Suprapubic skin (tissue), 4 donors: ENCODE measurements at regions not wholly inside any gene's neighbourhood (a gene's known extent, or its start where the extent isn't known, plus 50 kb on each side); places are given as distances from the start of the nearest gene placed in this dataset.

Experiments used
- CTCF ChIP-seq, 2 donors: fragments of 200-600 bp in 1 of 2; fragments of 450-650 bp in 1 of 2; sonication (generic) in 1 of 2; IDR thresholded peaks; one replicate each; pipeline ENCODE4 v1.5.1; 2016 to 2019; ENCODE audit warnings: antibody characterized with exemption in 2 of 2, mild to moderate bottlenecking in 1 of 2, moderate library complexity in 1 of 2
- EP300 ChIP-seq: sonication (generic); formaldehyde crosslinking; IDR thresholded peaks from one replicate; pipeline ENCODE4 v1.6.1; 2017; ENCODE audit warnings: antibody characterized with exemption
- POLR2A ChIP-seq, 2 donors: fragments of 450-650 bp; IDR thresholded peaks; one replicate each; pipeline ENCODE4 v1.6.1; 2017; ENCODE audit warnings: antibody characterized with exemption in 2 of 2, mild to moderate bottlenecking in 2 of 2, moderate library complexity in 2 of 2
- POLR2AphosphoS5 ChIP-seq, 3 donors: sonication (generic); formaldehyde crosslinking; IDR thresholded peaks; one replicate each; pipeline ENCODE4 v1.6.1; 2017; ENCODE audit warnings: antibody characterized with exemption in 3 of 3

DNA sequence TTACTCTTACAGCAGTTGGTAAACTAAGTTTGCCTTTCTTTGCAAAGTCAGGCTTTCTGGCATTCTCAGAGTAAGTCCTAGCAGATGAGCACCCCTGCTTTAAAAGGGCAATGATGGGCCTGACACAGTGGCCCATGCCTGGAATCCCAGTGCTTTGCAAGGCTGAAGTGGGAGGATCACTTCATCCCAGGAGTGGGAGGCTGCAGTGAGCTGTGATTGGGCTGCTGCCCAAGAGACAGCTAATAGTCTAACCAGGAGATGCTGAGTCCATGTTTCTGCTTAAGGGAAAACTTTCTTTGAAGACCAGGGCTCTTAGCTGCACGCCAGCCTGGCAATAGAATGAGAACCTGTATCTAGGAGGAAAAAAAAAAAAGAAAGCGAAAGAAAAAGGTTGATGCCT, 100.2 kb upstream of the MPP7 start:
- TF ChIP-seq CTCF (IDR thresholded peaks at IDR 0.05) (no peak), POLR2A (IDR thresholded peaks at IDR 0.05) (no peak), POLR2AphosphoS5 (IDR thresholded peaks at IDR 0.05) (no peak), EP300 (no peak)
